HEK293 (cell line): ENCODE measurements at regions not wholly inside any gene's neighbourhood (a gene's known extent, or its start where the extent isn't known, plus 50 kb on each side); places are given as distances from the start of the nearest gene placed in this dataset.

Source experiments
- CTCF ChIA-PET: fragments of 350-600 bp; formaldehyde crosslinking; extraction: SDS; loops from one replicate; lab custom pipeline; 2021; ENCODE audit warnings: antibody characterized with exemption; lab: Yijun Ruan, JAX
- POLR2A ChIA-PET: fragments of 300-600 bp; formaldehyde crosslinking; extraction: SDS; loops from one replicate; lab custom pipeline; 2020; ENCODE audit warnings: antibody characterized with exemption, inconsistent platforms; lab: Yijun Ruan, JAX
- H3K27ac ChIP-seq: fragments of 200-500 bp; sonication (Bioruptor generic); 2 replicates; pipeline ENCODE4 v1.5.1; 2014; ENCODE audit warnings: low read depth, low read length, control low read depth, inconsistent platforms; ENCODE audit errors: extremely low read depth
- H3K36me3 ChIP-seq, 2 experiments: fragments of 200-500 bp in 1 of 2; sonication (Bioruptor generic) in 1 of 2; 1 replicate in 1 of 2; 2 replicates in 1 of 2; pipeline ENCODE4 v1.5.1; 2014 to 2017; ENCODE audit warnings: inconsistent platforms in 2 of 2, low read length in 2 of 2; ENCODE audit not compliant: control insufficient read depth in 2 of 2, insufficient read depth in 1 of 2
- H3K4me1 ChIP-seq: fragments of 200-500 bp; sonication (Bioruptor generic); 2 replicates; pipeline ENCODE4 v1.5.1; 2014; ENCODE audit warnings: mild to moderate bottlenecking, low read length, inconsistent platforms; ENCODE audit not compliant: control insufficient read depth, insufficient read depth
- H3K4me3 ChIP-seq: 2 replicates; pipeline ENCODE4 v1.5.1; 2011; ENCODE audit warnings: low read depth, mild to moderate bottlenecking, control low read depth, low read length, moderate library complexity
- H3K9me3 ChIP-seq: fragments of 200-500 bp; sonication (Bioruptor generic); 2 replicates; pipeline ENCODE4 v1.5.1; 2014; ENCODE audit warnings: low read depth, low read length, inconsistent platforms; ENCODE audit not compliant: control insufficient read depth, insufficient read depth
- HIC1 ChIP-seq: fragments of 450-650 bp; formaldehyde crosslinking; IDR thresholded peaks from 2 replicates; pipeline ENCODE4 v1.5.1; 2016; ENCODE audit warnings: missing biosample characterization, missing genetic modification characterization
- KLF16 ChIP-seq: fragments of 450-650 bp; formaldehyde crosslinking; IDR thresholded peaks from 2 replicates; pipeline ENCODE4 v1.5.1; 2017; ENCODE audit warnings: missing biosample characterization, missing genetic modification characterization
- OVOL3 ChIP-seq: fragments of 450-650 bp; formaldehyde crosslinking; IDR thresholded peaks from 2 replicates; pipeline ENCODE4 v1.5.1; 2016; ENCODE audit warnings: missing biosample characterization, missing genetic modification characterization
- SP7 ChIP-seq: fragments of 450-650 bp; formaldehyde crosslinking; IDR thresholded peaks from 2 replicates; pipeline ENCODE4 v1.5.1; 2016; ENCODE audit warnings: missing biosample characterization, missing genetic modification characterization
- TRIM28 ChIP-seq: IDR thresholded peaks from 2 replicates; pipeline ENCODE4 v1.6.1; 2011; ENCODE audit warnings: low read length, control low read depth, borderline replicate concordance
- ZBTB1 ChIP-seq: fragments of 450-650 bp; formaldehyde crosslinking; IDR thresholded peaks from 2 replicates; pipeline ENCODE4 v1.5.1; 2016; ENCODE audit warnings: missing biosample characterization, missing genetic modification characterization
- ZIC2 ChIP-seq: fragments of 450-650 bp; formaldehyde crosslinking; IDR thresholded peaks from 2 replicates; pipeline ENCODE4 v1.5.1; 2016; ENCODE audit warnings: missing biosample characterization, missing genetic modification characterization
- ZNF169 ChIP-seq: fragments of 450-650 bp; formaldehyde crosslinking; IDR thresholded peaks from 2 replicates; pipeline ENCODE4 v1.5.1; 2016; ENCODE audit warnings: missing biosample characterization, missing genetic modification characterization
- ZNF280C ChIP-seq: fragments of 450-650 bp; formaldehyde crosslinking; IDR thresholded peaks from 2 replicates; pipeline ENCODE4 v1.5.1; 2016; ENCODE audit warnings: missing biosample characterization, missing genetic modification characterization
- ZNF488 ChIP-seq: fragments of 450-650 bp; formaldehyde crosslinking; IDR thresholded peaks from 2 replicates; pipeline ENCODE4 v1.5.1; 2016; ENCODE audit warnings: missing biosample characterization, missing genetic modification characterization
- ZNF518A ChIP-seq: fragments of 450-650 bp; formaldehyde crosslinking; conservative IDR thresholded peaks from 2 replicates; pipeline ENCODE4 v1.5.1; 2016; ENCODE audit warnings: low read depth, missing biosample characterization, missing genetic modification characterization
- ZNF580 ChIP-seq: fragments of 450-650 bp; formaldehyde crosslinking; IDR thresholded peaks from 2 replicates; pipeline ENCODE4 v1.5.1; 2016; ENCODE audit warnings: missing biosample characterization, missing genetic modification characterization
- ZNF76 ChIP-seq: fragments of 450-650 bp; formaldehyde crosslinking; IDR thresholded peaks from 2 replicates; pipeline ENCODE4; 2016; ENCODE audit warnings: low read depth, missing biosample characterization, missing genetic modification characterization, borderline replicate concordance

GRCh38 chr7:13166801-13167200 is 479.4 kb downstream of the ARL4A start:
- H3K27ac ChIP-seq: no peak overlapping the region
- ChIA-PET POLR2A (no interaction called here), CTCF (interaction anchor here (0.6 to 0.8 kb wide), 2 partner anchors 480 to 1525 kb away, joined by 3 to 6 read pairs; no protein-coding TSS in a partner anchor)
- TF ChIP-seq SP7 (tag by site-specific recombination) (no peak), ZNF580 (tag by site-specific recombination) (no peak), ZNF76 (tag by site-specific recombination) (no peak), OVOL3 (tag by site-specific recombination) (no peak), ZNF280C (tag by site-specific recombination) (no peak), ZNF488 (tag by site-specific recombination) (no peak), HIC1 (tag by site-specific recombination) (no peak), KLF16 (no peak), ZBTB1 (tag by site-specific recombination) (no peak), ZNF518A (tag by site-specific recombination) (no peak)
- H3K4me1 ChIP-seq: no peaks in the 10 kb centered on the region
- no peaks in the 10 kb centered on the region for H3K36me3 ChIP-seq
- no peaks in the 10 kb centered on the region for H3K9me3 ChIP-seq
- H3K4me3 ChIP-seq: no peak overlapping the region

- Histone ChIP-seq H3K36me3 (no peaks in the 10 kb centered on the region), H3K27ac (no peak overlapping the region), H3K4me1 (no peaks in the 10 kb centered on the region), H3K9me3 (no peaks in the 10 kb centered on the region), H3K4me3 (no peak overlapping the region)
- TF ChIP-seq TRIM28 (no peak), ZIC2 (no peak), ZNF169 (no peak)
- ChIA-PET CTCF (no interaction called here), POLR2A (no interaction called here)
These were observed 481.9 kb downstream of the ARL4A start for GRCh38 chr7:13169356-13169755.
